HG02623 (cell line): ENCODE measurements at regions not wholly inside any gene's neighbourhood (a gene's known extent, or its start where the extent isn't known, plus 50 kb on each side); places are given as distances from the start of the nearest gene placed in this dataset.

Experiments
- ATAC-seq: cut with Tn5 transposase; IDR thresholded peaks from one replicate; pipeline ENCODE4 v1.9.1; 2021; ENCODE audit warnings: moderate library complexity; ENCODE audit not compliant: unreplicated experiment

- ATAC-seq: no peak
Measured at GRCh38 chr1:216778737-216779136, 55.5 kb upstream of the ESRRG start.

GRCh38 chr1:216777148-216777547, 53.9 kb upstream of the ESRRG start:
- ATAC-seq: no peak
